AG04449 (cell line): ENCODE measurements at regions not wholly inside any gene's neighbourhood (a gene's known extent, or its start where the extent isn't known, plus 50 kb on each side); places are given as distances from the start of the nearest gene placed in this dataset.

ENCODE experiments used
- CTCF ChIA-PET: fragments of 350-600 bp; formaldehyde crosslinking; extraction: SDS; loops from one replicate; lab custom pipeline; 2021; ENCODE audit warnings: antibody characterized with exemption; lab: Yijun Ruan, JAX
- POLR2A ChIA-PET: fragments of 400-600, 350-600 bp; formaldehyde crosslinking; extraction: SDS; loops from one replicate; lab custom pipeline; 2020; ENCODE audit warnings: antibody characterized with exemption, inconsistent platforms; lab: Yijun Ruan, JAX
- DNase-seq: peaks from one replicate; pipeline ENCODE4 v3.0.0-alpha.2; 2010; ENCODE audit warnings: low read depth, low spot score
- H3K4me3 ChIP-seq: 2 replicates; pipeline ENCODE4 v1.5.1; 2011; ENCODE audit warnings: low read depth, mild to moderate bottlenecking, control low read depth, low read length
- CTCF ChIP-seq: IDR thresholded peaks from one replicate; pipeline ENCODE4 v1.5.1; 2011; ENCODE audit warnings: mild to moderate bottlenecking, moderate library complexity, low read length, control low read depth, inconsistent platforms; ENCODE audit not compliant: insufficient read depth; ENCODE audit errors: missing control alignments

DNA sequence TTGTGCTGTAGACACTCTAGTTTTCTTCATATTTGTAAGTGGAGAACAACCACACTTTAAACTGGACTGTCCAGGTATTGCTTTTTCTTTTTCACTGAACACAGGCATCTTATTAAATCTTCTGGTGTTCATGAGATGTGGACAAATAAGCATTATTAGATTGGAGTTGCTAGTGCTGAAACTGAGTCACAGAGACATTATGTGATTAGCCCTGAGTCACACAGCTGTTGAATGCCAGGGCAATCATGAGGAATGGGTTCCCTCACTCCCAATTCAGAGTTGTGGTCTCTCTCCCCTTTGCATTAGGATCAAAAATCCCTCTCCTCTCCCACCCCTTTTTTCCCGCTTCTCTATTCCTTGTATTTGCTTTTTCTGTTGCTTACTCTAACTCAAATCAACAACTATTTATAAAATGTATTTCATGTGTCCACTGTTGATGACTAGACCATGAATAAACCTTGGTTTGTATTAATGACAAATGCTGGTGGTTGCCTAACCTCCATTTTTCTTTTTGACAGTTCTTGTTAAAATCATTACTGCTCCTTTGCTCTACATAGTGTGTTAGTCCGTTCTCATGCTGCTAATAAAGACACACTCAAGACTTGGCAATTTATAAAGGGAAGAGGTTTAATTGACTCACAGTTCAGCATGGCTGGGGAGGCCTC lies 738.2 kb downstream of the BRINP1 start:
- no peak for DNase-seq
- CTCF ChIA-PET: no interaction called here
- no peak overlapping the region for H3K4me3 ChIP-seq
- POLR2A ChIA-PET: no interaction called here
- no peak for TF ChIP-seq CTCF

DNA sequence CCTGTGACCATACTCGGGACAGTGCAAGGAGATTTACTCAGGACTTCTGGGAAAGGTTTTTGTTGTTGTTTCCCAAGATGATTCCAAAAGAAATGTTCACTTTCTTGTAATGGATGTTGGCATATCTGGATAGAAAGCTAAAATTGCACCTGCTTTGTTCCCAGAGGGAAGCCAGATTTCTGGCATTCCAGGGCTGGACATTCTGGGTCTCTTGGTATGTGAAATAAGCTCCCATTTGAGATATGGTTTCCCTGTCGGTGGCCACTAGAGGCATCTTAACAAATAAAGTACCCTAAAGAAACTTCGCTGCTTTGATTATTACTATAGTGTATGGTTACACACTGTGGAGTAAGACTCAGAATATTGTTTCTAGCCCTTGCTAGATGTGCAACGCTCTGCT lies 737.3 kb downstream of the BRINP1 start:
- CTCF ChIA-PET: no interaction called here
- POLR2A ChIA-PET: no interaction called here
- H3K4me3 ChIP-seq: no peak overlapping the region
- no peak for TF ChIP-seq CTCF
- no peak for DNase-seq

- H3K4me3 ChIP-seq: no peak overlapping the region
- no peak for TF ChIP-seq CTCF
- ChIA-PET POLR2A (no interaction called here), CTCF (interaction anchor here (0.5 kb wide), 1 partner anchor 458 kb away, joined by 3 read pairs; no protein-coding TSS in a partner anchor)
- no peak for DNase-seq
Measured at GRCh38 chr9:118635416-118635815, 733.8 kb downstream of the BRINP1 start.

DNA sequence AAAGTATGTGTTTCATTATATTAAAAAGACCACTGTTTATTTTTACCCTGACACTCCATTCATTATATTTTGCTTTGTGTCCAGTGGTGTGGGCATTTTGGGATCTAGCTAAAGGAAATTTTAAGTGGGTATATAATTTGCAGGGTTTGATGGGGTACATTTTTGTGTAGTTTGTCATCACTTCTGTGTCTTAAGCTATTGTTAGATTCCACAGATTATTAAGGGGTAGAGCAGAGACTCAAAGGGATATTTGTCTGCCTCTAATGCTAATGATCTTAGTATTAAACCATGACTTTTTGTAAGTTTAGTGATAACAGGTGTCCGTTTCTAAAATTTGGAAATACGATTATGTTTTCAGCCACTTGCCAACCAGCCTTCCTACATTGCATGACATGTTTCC lies 731.6 kb downstream of the BRINP1 start:
- ChIA-PET POLR2A (no interaction called here), CTCF (no interaction called here)
- TF ChIP-seq CTCF: no peak
- no peak for DNase-seq
- no peak overlapping the region for H3K4me3 ChIP-seq

DNA sequence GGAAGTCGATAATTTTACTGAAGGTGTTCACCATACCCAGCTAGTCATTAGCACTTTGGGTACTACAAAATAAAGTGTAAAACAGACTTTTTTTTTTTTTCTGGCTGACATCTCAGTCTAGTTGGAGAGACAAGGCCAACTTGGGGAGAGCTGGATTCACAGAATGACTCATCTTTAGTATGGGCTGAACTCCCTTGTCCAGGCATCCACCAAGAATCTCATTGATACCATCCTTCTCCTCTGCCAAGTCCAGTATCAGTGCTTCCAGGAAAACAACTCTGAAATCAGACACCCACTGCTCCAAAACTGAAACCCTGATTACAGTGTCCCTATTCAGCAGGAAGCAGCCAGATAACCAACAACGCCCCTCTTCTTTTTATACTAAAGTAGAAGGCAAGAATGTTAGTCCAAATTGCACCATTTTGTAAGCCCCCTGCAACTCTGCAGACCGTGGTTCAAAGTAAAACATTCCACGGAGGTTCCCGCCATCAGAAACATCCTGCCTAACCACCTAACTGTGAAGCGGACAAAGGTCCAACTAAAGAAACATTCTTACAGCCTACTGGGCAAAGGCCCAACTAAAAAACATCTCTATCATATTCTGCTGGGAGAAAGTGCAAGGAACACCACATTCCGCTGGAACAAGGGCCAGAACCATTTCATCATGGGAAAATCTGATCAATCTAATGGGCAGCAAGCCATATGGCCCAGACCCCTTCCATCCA lies 728.2 kb downstream of the BRINP1 start:
- no peak for DNase-seq
- no peak overlapping the region for H3K4me3 ChIP-seq
- ChIA-PET CTCF (no interaction called here), POLR2A (no interaction called here)
- TF ChIP-seq CTCF: no peak

DNA sequence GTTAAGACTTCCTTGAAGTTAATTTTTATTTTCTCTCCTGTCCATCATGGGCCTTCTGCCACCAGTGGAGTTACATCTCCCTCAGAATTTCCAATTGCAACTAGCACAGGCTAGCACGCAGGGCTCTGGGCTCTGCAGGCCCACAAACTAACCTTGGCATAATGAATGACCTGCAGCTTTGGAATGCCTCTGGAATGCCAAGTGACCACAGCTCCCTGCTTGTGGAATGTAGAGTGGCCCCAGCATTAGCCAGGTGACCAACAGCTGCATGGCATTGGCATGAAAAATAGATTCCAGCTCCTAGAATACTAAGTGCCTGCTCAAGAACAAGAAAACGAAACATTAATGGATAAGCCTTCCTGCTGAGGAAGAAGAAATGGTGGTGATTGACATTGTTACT lies 726.1 kb downstream of the BRINP1 start:
- ChIA-PET POLR2A (no interaction called here), CTCF (no interaction called here)

More for the DNA sequence above, 726.1 kb downstream of the BRINP1 start:
- TF ChIP-seq CTCF: no peak
- no peak for DNase-seq
- H3K4me3 ChIP-seq: no peak overlapping the region
